ENCODE measurements at regions not wholly inside any gene's neighbourhood (a gene's known extent, or its start where the extent isn't known, plus 50 kb on each side); places are given as distances from the start of the nearest gene placed in this dataset.

DNA sequence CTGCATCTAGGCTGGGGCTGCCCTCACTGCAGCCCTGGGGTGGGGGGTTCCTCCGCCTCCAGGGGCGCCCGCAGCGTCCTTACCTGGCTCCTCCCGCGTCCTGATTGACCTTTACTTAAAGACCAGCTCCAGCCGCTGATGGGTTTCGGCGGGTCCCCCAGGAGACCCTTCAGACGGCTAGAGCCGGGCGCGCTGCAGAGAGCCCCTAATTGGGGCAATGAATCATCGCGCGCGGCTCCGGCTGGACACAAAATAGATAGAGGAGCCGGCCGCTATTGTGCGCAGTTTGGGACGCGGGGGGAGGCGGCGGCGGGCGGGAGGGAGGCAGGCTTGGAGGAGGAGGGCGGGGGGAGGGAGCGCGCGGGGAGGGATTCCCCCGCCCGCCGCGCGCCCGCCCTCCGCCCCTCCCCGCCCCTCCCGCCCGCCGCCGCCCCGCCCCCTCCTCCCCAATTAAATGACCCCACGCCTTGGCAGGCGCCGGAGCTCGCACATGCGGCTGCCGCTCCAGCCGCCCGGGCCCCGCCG, 56.5 kb upstream of the CIBAR2 start:
- TF ChIP-seq CTCF (IDR thresholded peaks at IDR 0.05; ENCODE audit: low read depth, low read length, poor library complexity, severe bottlenecking) (no peak), EZH2phosphoT487 (IDR thresholded peaks at IDR 0.05; ENCODE audit: borderline replicate concordance, low read length) (no peak)
